Endothelial cell of umbilical vein (primary cell): ENCODE measurements at regions not wholly inside any gene's neighbourhood (a gene's known extent, or its start where the extent isn't known, plus 50 kb on each side); places are given as distances from the start of the nearest gene placed in this dataset.

Experiments used
- EZH2 ChIP-seq: IDR thresholded peaks from 2 replicates; pipeline ENCODE4 v1.6.1; 2012; ENCODE audit warnings: borderline replicate concordance, low read depth, mild to moderate bottlenecking, moderate library complexity, low read length, inconsistent platforms; ENCODE audit not compliant: severe bottlenecking
- FOS ChIP-seq: IDR thresholded peaks from 2 replicates; pipeline ENCODE4 v1.6.1; 2011; ENCODE audit warnings: mild to moderate bottlenecking, low read length, moderate library complexity, borderline replicate concordance; ENCODE audit not compliant: insufficient read depth
- GATA2 ChIP-seq: IDR thresholded peaks from 2 replicates; pipeline ENCODE4 v1.7.0; 2011; ENCODE audit warnings: low read depth, mild to moderate bottlenecking, moderate library complexity, mixed read lengths, low read length; ENCODE audit not compliant: insufficient read length, insufficient read depth
- JUN ChIP-seq: IDR thresholded peaks from 2 replicates; pipeline ENCODE4 v1.6.1; 2011; ENCODE audit warnings: borderline replicate concordance, low read depth; ENCODE audit not compliant: insufficient read length, insufficient read depth
- MYC ChIP-seq: IDR thresholded peaks from one replicate; pipeline ENCODE4 v1.6.1; 2011; ENCODE audit warnings: mild to moderate bottlenecking, low read depth, low read length
- POLR2A ChIP-seq: IDR thresholded peaks from 2 replicates; pipeline ENCODE4 v1.6.1; 2012; ENCODE audit warnings: low read depth, mild to moderate bottlenecking, control low read depth, low read length
- POLR2AphosphoS5 ChIP-seq: IDR thresholded peaks from 2 replicates; pipeline ENCODE4 v1.6.1; 2012; ENCODE audit warnings: low read depth, mild to moderate bottlenecking, control low read depth, low read length, moderate library complexity; ENCODE audit not compliant: insufficient read depth
- TF ChIP-seq, protein P1 (sequence below), 2 donors: IDR thresholded peaks; 1 replicate in 1 of 2; 2 replicates in 1 of 2; pipeline ENCODE4 v1.5.1; 2011; ENCODE audit warnings: low read length in 2 of 2, mild to moderate bottlenecking in 2 of 2, moderate library complexity in 2 of 2, control low read depth in 1 of 2, inconsistent platforms in 1 of 2, low read depth in 1 of 2; ENCODE audit not compliant: insufficient read depth in 1 of 2; ENCODE audit errors: extremely low read depth in 1 of 2
- TF ChIP-seq, protein P2 (sequence below): IDR thresholded peaks from 2 replicates; pipeline ENCODE4 v1.6.1; 2011; ENCODE audit not compliant: insufficient read depth, insufficient read length

DNA sequence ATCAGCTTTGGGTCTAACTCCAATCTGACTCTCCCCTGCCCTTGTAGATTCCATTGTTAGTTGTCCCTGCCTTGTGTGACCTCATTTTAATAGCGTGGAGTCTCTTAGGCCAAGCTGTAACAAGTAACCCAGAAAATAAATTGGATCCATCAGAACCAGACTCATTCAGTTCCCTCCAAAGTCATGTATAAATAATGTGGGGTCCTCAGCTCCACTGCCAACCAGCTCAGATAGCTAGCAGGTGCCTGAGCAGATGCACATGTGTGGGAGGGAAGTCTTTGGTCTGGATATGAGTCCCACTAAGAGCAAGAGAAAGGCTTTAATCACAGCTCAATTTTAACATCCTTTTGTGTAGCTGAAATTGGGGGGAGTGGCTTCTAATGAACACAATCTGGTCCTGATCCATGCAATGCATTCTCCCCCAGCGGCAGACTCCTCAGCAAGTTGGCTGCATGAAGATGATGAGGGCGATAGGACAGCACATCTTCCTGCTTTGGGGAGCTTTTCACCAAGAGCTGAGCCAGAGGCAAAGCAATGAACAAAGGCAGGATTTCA is 151.6 kb downstream of the ABCC12 start:
- TF ChIP-seq, protein P1, sequence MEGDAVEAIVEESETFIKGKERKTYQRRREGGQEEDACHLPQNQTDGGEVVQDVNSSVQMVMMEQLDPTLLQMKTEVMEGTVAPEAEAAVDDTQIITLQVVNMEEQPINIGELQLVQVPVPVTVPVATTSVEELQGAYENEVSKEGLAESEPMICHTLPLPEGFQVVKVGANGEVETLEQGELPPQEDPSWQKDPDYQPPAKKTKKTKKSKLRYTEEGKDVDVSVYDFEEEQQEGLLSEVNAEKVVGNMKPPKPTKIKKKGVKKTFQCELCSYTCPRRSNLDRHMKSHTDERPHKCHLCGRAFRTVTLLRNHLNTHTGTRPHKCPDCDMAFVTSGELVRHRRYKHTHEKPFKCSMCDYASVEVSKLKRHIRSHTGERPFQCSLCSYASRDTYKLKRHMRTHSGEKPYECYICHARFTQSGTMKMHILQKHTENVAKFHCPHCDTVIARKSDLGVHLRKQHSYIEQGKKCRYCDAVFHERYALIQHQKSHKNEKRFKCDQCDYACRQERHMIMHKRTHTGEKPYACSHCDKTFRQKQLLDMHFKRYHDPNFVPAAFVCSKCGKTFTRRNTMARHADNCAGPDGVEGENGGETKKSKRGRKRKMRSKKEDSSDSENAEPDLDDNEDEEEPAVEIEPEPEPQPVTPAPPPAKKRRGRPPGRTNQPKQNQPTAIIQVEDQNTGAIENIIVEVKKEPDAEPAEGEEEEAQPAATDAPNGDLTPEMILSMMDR (IDR thresholded peaks at IDR 0.05; ENCODE audit: extremely low read depth in 1 of 2, insufficient read depth in 1 of 2, low read depth in 1 of 2, low read length in 2 of 2) = no peak
- no peak for TF ChIP-seq POLR2A
- no peak for TF ChIP-seq EZH2
- no peak for TF ChIP-seq FOS
- TF ChIP-seq POLR2AphosphoS5 = no peak
- TF ChIP-seq MYC = no peak
- TF ChIP-seq, protein P2, sequence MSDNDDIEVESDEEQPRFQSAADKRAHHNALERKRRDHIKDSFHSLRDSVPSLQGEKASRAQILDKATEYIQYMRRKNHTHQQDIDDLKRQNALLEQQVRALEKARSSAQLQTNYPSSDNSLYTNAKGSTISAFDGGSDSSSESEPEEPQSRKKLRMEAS = no peak
- no peak for TF ChIP-seq JUN
- TF ChIP-seq GATA2 = no peak
